ENCODE measurements at regions not wholly inside any gene's neighbourhood (a gene's known extent, or its start where the extent isn't known, plus 50 kb on each side); places are given as distances from the start of the nearest gene placed in this dataset.

- CTCF ChIA-PET, result no interaction called here
- H3K9me3 ChIP-seq (ENCODE audit: control insufficient read depth, insufficient read depth, low read length), result peaks cover 5% of the 10 kb centered on the region; the same call in 1 of the 2 replicates
- peaks cover 39% of the 10 kb centered on the region for H3K27me3 ChIP-seq (ENCODE audit: control insufficient read depth, insufficient read depth, low read length)
- no peak overlapping the region for H3K27ac ChIP-seq (ENCODE audit: low read depth, low read length)
- POLR2A ChIA-PET, result no interaction called here
- no peak for DNase-seq (ENCODE audit: low read depth, low spot score)
- no peak overlapping the region for H3K4me3 ChIP-seq (ENCODE audit: low read depth, low read length)
- no peak for TF ChIP-seq CTCF (IDR thresholded peaks at IDR 0.05; ENCODE audit: low read depth, low read length)
These were observed 150.3 kb upstream of the FAM20C start for GRCh38 chr7:41917-42565.

GRCh38 chr7:43791-44540, 148.4 kb upstream of the FAM20C start:
- no peak for TF ChIP-seq CTCF (IDR thresholded peaks at IDR 0.05; ENCODE audit: low read depth, low read length)
- Histone ChIP-seq H3K27me3 (ENCODE audit: control insufficient read depth, insufficient read depth, low read length) (peaks cover 40% of the 10 kb centered on the region), H3K9me3 (ENCODE audit: control insufficient read depth, insufficient read depth, low read length) (peaks cover 5% of the 10 kb centered on the region; the same call in 1 of the 2 replicates), H3K27ac (ENCODE audit: low read depth, low read length) (no peak overlapping the region), H3K4me3 (ENCODE audit: low read depth, low read length) (no peak overlapping the region)
- ChIA-PET POLR2A (no interaction called here), CTCF (no interaction called here)
- DNase-seq (ENCODE audit: low read depth, low spot score), result no peak

- Histone ChIP-seq H3K27ac (ENCODE audit: low read depth, low read length) (no peak overlapping the region), H3K9me3 (ENCODE audit: control insufficient read depth, insufficient read depth, low read length) (peaks cover 5% of the 10 kb centered on the region; the same call in 1 of the 2 replicates), H3K27me3 (ENCODE audit: control insufficient read depth, insufficient read depth, low read length) (peaks cover 40% of the 10 kb centered on the region), H3K4me3 (ENCODE audit: low read depth, low read length) (no peak overlapping the region)
- POLR2A ChIA-PET, result no interaction called here
- no peak for DNase-seq (ENCODE audit: low read depth, low spot score)
- CTCF ChIA-PET, result no interaction called here
- no peak for TF ChIP-seq CTCF (IDR thresholded peaks at IDR 0.05; ENCODE audit: low read depth, low read length)
These were observed 147.9 kb upstream of the FAM20C start for GRCh38 chr7:44541-44896.

- peaks cover 5% of the 10 kb centered on the region; the same call in 1 of the 2 replicates for H3K9me3 ChIP-seq (ENCODE audit: control insufficient read depth, insufficient read depth, low read length)
- TF ChIP-seq CTCF (IDR thresholded peaks at IDR 0.05; ENCODE audit: low read depth, low read length), result no peak
- H3K27me3 ChIP-seq (ENCODE audit: control insufficient read depth, insufficient read depth, low read length), result peaks cover 40% of the 10 kb centered on the region
- no peak overlapping the region for H3K27ac ChIP-seq (ENCODE audit: low read depth, low read length)
- ChIA-PET CTCF (no interaction called here), POLR2A (no interaction called here)
- no peak overlapping the region for H3K4me3 ChIP-seq (ENCODE audit: low read depth, low read length)
- DNase-seq (ENCODE audit: low read depth, low spot score), result no peak
These were observed 147.0 kb upstream of the FAM20C start for GRCh38 chr7:45106-46090.
